ENCODE measurements at regions not wholly inside any gene's neighbourhood (a gene's known extent, or its start where the extent isn't known, plus 50 kb on each side); places are given as distances from the start of the nearest gene placed in this dataset.

DNA sequence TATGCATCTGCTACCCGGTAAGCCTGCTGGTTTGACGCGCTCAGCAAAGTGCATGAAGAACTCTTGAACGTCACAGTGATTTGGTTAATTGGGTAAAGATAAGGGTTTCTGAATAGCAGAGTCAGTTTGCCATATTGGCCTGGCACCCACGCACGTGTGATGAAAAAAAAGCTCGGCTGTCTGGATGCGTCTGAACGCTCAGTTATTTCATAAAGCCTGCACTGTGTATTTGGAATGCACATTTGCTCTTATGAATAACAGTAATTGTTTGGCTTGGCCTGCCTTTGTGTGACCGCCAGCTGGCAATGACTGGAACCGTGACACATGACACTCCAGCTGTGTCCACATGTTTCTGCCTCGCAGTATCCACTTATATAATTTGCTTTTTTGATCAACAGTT, 129.2 kb upstream of the MEIS1 start:
- TF ChIP-seq MYC (IDR thresholded peaks at IDR 0.05; ENCODE audit: low read depth, low read length) (no peak), POLR2A (IDR thresholded peaks at IDR 0.05; ENCODE audit: extremely low read depth, insufficient read length) (no peak)
- TF ChIP-seq, protein P1, sequence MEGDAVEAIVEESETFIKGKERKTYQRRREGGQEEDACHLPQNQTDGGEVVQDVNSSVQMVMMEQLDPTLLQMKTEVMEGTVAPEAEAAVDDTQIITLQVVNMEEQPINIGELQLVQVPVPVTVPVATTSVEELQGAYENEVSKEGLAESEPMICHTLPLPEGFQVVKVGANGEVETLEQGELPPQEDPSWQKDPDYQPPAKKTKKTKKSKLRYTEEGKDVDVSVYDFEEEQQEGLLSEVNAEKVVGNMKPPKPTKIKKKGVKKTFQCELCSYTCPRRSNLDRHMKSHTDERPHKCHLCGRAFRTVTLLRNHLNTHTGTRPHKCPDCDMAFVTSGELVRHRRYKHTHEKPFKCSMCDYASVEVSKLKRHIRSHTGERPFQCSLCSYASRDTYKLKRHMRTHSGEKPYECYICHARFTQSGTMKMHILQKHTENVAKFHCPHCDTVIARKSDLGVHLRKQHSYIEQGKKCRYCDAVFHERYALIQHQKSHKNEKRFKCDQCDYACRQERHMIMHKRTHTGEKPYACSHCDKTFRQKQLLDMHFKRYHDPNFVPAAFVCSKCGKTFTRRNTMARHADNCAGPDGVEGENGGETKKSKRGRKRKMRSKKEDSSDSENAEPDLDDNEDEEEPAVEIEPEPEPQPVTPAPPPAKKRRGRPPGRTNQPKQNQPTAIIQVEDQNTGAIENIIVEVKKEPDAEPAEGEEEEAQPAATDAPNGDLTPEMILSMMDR (IDR thresholded peaks at IDR 0.05; ENCODE audit: low read depth, low read length), result no peak
- TF ChIP-seq, protein P2, sequence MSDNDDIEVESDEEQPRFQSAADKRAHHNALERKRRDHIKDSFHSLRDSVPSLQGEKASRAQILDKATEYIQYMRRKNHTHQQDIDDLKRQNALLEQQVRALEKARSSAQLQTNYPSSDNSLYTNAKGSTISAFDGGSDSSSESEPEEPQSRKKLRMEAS (IDR thresholded peaks at IDR 0.05; ENCODE audit: low read depth, low read length), result no peak
- DNase-seq (ENCODE audit: low read depth), result no peak
- H3K4me3 ChIP-seq (ENCODE audit: low read depth, low read length), result no peak overlapping the region

DNA sequence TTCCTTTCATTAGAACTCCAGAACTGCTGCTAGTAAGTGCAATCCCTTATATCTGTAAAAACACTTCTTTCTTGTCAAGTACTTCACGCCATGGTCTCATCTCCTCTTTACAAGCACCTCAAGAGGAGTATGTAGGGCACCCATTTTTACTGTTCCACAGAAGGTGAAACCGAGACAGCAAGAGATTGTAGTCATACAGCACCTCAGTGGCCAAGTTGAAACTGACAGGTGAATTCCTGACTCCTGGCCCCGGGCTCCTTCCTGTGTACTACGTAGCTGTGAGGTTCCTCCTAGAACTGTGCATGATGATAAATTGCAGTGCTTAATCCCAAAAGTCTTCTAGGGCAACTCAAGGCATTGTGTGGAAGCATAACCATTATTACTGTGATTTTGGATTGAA, 131.5 kb upstream of the MEIS1 start:
- no peak overlapping the region for H3K4me3 ChIP-seq (ENCODE audit: low read depth, low read length)
- no peak for DNase-seq (ENCODE audit: low read depth)
- TF ChIP-seq, protein P1 (IDR thresholded peaks at IDR 0.05; ENCODE audit: low read depth, low read length), result no peak
- TF ChIP-seq, protein P2 (IDR thresholded peaks at IDR 0.05; ENCODE audit: low read depth, low read length), result no peak
- TF ChIP-seq MYC (IDR thresholded peaks at IDR 0.05; ENCODE audit: low read depth, low read length), result no peak
- no peak for TF ChIP-seq POLR2A (IDR thresholded peaks at IDR 0.05; ENCODE audit: extremely low read depth, insufficient read length)

DNA sequence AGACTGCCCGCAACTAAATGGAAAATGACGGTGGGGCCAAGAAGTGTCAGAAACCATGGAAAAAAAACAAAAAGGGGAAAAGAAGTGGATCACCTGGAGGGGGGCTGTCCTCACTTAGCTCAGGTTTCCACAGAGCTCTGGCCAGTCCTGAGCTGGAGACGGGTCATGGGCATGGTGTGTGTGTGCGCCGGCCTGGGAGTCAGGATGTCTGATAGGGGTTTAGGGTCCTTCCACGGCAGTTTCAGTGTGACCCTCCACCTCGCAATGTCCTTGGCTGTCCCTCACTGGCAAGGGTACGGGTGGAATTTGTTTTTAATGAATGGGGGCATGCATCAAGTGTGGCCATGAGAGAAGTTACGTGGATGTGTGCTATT, 133.2 kb upstream of the MEIS1 start:
- TF ChIP-seq MYC (IDR thresholded peaks at IDR 0.05; ENCODE audit: low read depth, low read length) (no peak), POLR2A (IDR thresholded peaks at IDR 0.05; ENCODE audit: extremely low read depth, insufficient read length) (no peak)
- TF ChIP-seq, protein P2 (IDR thresholded peaks at IDR 0.05; ENCODE audit: low read depth, low read length), result no peak
- TF ChIP-seq, protein P1 (IDR thresholded peaks at IDR 0.05; ENCODE audit: low read depth, low read length), result no peak
- H3K4me3 ChIP-seq (ENCODE audit: low read depth, low read length), result no peak overlapping the region
- no peak for DNase-seq (ENCODE audit: low read depth)

DNA sequence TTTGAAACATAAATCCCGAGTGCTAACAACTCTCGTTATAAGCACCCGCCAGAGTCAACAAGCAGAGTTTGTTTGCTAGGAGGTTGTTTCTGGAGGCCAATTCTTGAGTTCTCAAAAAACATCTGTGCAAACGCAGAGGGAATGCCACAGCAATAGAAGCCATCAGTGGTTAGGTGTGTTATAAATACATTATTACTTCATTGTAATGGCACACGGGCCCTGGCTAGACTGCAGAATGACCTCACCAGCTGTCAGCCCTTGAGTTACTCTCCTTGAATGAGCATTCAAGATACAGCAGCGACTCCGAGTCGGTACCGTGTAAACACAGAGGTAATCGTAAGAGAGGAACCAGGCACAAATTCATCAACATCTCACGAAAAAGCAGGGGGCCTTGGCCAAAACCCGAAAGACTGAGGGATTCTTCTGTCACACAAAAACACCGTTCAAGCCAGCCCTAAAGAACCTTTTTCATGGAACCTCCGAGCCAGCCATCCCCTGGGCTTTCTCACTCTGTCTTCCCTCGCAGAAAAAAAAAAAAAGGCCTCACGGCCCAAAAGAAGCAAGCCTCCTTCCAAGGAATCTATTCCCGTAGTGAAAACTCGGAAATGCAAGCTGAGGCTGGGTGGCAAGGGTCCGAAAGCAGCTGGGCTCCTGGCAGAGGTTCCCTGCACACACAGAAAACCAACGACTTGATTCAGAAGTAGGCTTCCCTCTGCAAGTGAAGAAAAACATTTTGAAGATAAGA, 133.7 kb upstream of the MEIS1 start:
- H3K4me3 ChIP-seq (ENCODE audit: low read depth, low read length), result no peak overlapping the region
- TF ChIP-seq, protein P1 (IDR thresholded peaks at IDR 0.05; ENCODE audit: low read depth, low read length), result no peak
- TF ChIP-seq, protein P2 (IDR thresholded peaks at IDR 0.05; ENCODE audit: low read depth, low read length), result no peak
- TF ChIP-seq MYC (IDR thresholded peaks at IDR 0.05; ENCODE audit: low read depth, low read length) (no peak), POLR2A (IDR thresholded peaks at IDR 0.05; ENCODE audit: extremely low read depth, insufficient read length) (no peak)
- DNase-seq (ENCODE audit: low read depth), result no peak

DNA sequence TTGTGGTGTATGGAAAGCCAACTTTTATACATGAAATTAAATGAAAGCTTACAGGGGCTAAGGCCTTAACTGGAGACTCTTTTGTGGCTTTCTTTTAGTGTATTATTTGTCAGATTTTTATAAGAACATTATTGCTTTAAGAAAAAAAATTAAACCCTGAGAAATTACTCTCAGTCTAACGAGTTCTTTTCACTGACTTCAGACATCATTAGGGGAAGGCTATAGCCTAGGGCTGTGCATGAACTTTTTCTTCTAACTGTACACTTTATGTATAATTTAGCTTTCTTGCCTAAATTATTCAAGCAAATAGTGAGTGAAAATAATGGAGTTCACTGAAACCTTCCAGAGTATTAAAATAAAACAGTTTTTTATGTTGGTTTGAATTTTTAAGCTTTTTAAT, 151.1 kb upstream of the MEIS1 start:
- no peak for DNase-seq (ENCODE audit: low read depth)
- H3K4me3 ChIP-seq (ENCODE audit: low read depth, low read length), result no peak overlapping the region
- TF ChIP-seq, protein P2 (IDR thresholded peaks at IDR 0.05; ENCODE audit: low read depth, low read length), result no peak
- TF ChIP-seq, protein P1 (IDR thresholded peaks at IDR 0.05; ENCODE audit: low read depth, low read length), result no peak
- TF ChIP-seq POLR2A (IDR thresholded peaks at IDR 0.05; ENCODE audit: extremely low read depth, insufficient read length) (no peak), MYC (IDR thresholded peaks at IDR 0.05; ENCODE audit: low read depth, low read length) (no peak)

Measured in NB4 (cell line).